ENCODE measurements at regions not wholly inside any gene's neighbourhood (a gene's known extent, or its start where the extent isn't known, plus 50 kb on each side); places are given as distances from the start of the nearest gene placed in this dataset.

DNA sequence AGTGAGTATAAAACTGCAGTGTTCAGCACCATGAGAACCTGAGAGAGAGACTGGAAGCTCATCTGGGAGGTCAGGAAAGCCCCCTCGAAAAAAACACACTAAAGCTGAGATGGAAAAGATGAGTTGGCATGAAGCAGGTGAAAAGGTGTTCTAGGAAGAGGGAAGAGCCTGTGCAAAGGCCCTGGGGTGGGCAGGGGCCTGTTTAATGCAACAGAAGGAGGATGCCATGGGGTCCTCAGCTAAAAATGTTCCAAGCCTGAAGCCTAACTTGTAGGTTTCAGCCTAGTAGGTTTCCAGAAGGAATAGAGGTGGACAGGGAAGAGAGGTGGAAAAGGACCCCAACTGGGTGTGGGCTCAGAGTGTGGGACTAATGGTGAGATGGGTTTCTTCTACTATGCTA, 242.3 kb upstream of the ZFHX3 start:
- no peak for TF ChIP-seq POLR2A (IDR thresholded peaks at IDR 0.05)
- TF ChIP-seq, protein P1, sequence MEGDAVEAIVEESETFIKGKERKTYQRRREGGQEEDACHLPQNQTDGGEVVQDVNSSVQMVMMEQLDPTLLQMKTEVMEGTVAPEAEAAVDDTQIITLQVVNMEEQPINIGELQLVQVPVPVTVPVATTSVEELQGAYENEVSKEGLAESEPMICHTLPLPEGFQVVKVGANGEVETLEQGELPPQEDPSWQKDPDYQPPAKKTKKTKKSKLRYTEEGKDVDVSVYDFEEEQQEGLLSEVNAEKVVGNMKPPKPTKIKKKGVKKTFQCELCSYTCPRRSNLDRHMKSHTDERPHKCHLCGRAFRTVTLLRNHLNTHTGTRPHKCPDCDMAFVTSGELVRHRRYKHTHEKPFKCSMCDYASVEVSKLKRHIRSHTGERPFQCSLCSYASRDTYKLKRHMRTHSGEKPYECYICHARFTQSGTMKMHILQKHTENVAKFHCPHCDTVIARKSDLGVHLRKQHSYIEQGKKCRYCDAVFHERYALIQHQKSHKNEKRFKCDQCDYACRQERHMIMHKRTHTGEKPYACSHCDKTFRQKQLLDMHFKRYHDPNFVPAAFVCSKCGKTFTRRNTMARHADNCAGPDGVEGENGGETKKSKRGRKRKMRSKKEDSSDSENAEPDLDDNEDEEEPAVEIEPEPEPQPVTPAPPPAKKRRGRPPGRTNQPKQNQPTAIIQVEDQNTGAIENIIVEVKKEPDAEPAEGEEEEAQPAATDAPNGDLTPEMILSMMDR (IDR thresholded peaks at IDR 0.05), result no peak
